ENCODE measurements at regions not wholly inside any gene's neighbourhood (a gene's known extent, or its start where the extent isn't known, plus 50 kb on each side); places are given as distances from the start of the nearest gene placed in this dataset.

DNA sequence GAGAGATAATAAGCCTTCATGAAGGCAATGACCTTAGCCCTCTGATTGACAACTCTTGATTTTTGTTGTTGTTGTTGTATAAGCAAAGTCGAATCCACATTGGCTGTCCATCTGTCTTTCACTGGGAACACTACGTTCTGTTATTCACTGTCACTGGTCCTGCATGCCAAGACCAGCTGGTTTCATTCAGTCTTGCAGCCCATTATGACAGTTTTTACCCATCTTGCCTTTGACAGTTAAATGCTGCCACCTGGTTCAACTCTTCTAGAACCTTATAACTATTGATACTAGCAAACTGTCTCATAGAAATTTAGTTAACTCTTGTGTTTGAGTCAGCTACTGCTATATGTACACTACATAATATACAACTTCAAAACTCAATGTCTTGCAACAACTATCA, 382.3 kb upstream of the CDH10 start:
- TF ChIP-seq ZNF70 (CRISPR knock-in tag; IDR thresholded peaks at IDR 0.05) (no peak), ZFP3 (CRISPR knock-in tag; IDR thresholded peaks at IDR 0.05) (no peak), BACH2 (CRISPR knock-in tag; IDR thresholded peaks at IDR 0.05; ENCODE audit: borderline replicate concordance) (no peak), TOX (CRISPR knock-in tag; IDR thresholded peaks at IDR 0.05; ENCODE audit: borderline replicate concordance) (no peak), OSR1 (CRISPR knock-in tag; IDR thresholded peaks at IDR 0.05) (no peak), ISL1 (CRISPR knock-in tag; IDR thresholded peaks at IDR 0.05) (no peak)
- TF ChIP-seq, protein P1, sequence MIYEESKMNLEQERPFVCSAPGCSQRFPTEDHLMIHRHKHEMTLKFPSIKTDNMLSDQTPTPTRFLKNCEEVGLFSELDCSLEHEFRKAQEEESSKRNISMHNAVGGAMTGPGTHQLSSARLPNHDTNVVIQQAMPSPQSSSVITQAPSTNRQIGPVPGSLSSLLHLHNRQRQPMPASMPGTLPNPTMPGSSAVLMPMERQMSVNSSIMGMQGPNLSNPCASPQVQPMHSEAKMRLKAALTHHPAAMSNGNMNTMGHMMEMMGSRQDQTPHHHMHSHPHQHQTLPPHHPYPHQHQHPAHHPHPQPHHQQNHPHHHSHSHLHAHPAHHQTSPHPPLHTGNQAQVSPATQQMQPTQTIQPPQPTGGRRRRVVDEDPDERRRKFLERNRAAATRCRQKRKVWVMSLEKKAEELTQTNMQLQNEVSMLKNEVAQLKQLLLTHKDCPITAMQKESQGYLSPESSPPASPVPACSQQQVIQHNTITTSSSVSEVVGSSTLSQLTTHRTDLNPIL (CRISPR knock-in tag; IDR thresholded peaks at IDR 0.05; ENCODE audit: low read depth) = no peak
- TF ChIP-seq, protein P2, sequence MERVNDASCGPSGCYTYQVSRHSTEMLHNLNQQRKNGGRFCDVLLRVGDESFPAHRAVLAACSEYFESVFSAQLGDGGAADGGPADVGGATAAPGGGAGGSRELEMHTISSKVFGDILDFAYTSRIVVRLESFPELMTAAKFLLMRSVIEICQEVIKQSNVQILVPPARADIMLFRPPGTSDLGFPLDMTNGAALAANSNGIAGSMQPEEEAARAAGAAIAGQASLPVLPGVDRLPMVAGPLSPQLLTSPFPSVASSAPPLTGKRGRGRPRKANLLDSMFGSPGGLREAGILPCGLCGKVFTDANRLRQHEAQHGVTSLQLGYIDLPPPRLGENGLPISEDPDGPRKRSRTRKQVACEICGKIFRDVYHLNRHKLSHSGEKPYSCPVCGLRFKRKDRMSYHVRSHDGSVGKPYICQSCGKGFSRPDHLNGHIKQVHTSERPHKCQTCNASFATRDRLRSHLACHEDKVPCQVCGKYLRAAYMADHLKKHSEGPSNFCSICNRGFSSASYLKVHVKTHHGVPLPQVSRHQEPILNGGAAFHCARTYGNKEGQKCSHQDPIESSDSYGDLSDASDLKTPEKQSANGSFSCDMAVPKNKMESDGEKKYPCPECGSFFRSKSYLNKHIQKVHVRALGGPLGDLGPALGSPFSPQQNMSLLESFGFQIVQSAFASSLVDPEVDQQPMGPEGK (CRISPR knock-in tag; IDR thresholded peaks at IDR 0.05; ENCODE audit: borderline replicate concordance) = no peak

All from SK-N-SH treated with all-trans-retinoic acid at 6 μM for 48 hours (cell line).